HG02852 (cell line): ENCODE measurements at regions not wholly inside any gene's neighbourhood (a gene's known extent, or its start where the extent isn't known, plus 50 kb on each side); places are given as distances from the start of the nearest gene placed in this dataset.
"Not testable (repeated sequence)": the region's sequence is repeated elsewhere in the genome, so short reads cannot be mapped to it uniquely, and the experiment has no call there.

Experiments used
- ATAC-seq: cut with Tn5 transposase; IDR thresholded peaks from one replicate; pipeline ENCODE4 v1.9.1; 2021; ENCODE audit warnings: mild to moderate bottlenecking, moderate library complexity; ENCODE audit not compliant: unreplicated experiment

DNA sequence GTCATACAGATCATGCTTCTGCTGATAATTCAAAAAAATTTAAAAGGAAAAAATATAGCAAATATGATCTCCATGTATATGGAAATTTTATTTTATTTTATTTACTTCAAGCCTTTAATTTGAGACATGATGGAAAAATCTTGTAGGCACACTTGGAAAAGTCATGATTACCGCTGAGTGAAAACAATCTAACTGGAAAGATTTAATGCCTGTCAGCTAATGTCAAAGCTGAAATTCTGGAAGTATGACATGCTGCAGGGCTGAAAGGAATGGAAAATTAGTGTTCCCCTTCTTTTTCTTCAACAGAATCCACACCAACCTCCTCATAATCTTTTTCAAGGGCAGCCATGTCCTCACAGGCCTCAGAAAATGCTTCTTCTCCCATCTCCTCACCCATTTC lies 58.2 kb downstream of the RPRM start:
- no peak for ATAC-seq

DNA sequence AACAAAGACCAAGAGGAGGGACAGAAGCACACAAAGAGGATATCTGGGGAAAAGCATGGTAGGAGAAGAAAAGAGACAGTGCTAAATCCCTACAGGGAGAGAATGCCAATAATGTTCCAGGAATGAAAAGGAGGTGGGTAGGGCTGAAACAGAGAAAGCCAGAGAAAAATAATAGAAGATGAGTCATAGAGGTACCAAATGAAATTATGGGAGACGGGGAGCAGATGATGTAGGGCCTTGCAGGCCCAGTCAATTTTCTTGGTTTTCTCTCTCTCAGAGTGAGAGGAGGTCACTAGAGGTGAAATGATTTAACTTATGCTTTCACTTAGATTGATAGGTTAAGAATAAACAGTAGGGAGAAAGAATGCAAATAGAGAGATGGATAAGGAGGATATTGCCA lies 61.5 kb downstream of the RPRM start:
- ATAC-seq: no peak

DNA sequence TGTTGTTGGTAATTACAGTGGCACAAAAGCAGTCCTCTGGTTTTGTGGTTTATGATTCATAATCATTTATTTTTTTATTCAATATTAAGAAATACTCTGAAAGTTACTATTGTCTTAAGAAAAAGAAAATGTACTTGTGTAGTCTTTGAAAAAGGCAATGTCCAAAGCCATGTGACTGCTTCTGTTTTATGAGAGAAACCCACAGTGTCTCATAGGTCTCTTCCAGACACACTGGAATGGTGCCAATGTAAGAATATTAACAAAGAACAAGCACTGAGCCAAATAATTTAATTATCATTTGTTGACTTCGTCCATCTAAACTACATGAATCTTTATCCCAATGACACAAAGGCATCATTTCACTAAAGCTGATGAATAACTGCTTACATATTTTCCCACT lies 62.5 kb downstream of the RPRM start:
- ATAC-seq: no peak

DNA sequence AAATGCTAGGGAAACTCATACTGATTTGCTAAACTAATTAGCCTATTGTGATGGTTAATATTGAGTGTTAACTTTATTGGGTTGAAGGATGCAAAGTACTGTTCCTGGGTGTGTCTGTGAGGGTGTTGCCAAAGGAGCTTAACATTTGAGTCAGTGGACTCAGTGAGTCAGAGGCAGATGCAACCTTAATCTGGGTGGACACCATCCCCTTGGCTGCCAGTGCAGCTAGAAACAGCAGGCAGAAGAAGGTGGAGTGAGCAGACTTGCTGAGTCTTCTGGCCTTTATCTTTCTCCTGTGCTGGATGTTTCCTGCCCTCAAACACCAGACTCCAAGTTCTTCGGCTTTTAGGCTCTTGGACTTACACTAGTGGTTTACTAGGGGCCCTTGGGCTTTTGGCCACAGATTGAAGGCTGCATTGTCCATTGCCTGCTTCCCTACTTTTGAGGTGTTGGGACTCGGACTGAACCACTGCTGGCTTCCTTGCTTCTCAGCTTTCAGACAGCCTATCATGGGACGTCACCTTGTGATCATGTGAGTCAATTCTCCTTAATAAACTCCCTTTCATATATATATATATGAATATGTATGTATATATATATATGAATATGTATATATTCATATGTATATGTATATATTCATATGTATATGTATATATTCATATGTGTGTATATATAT lies 69.7 kb downstream of the RPRM start:
- ATAC-seq: no peak

DNA sequence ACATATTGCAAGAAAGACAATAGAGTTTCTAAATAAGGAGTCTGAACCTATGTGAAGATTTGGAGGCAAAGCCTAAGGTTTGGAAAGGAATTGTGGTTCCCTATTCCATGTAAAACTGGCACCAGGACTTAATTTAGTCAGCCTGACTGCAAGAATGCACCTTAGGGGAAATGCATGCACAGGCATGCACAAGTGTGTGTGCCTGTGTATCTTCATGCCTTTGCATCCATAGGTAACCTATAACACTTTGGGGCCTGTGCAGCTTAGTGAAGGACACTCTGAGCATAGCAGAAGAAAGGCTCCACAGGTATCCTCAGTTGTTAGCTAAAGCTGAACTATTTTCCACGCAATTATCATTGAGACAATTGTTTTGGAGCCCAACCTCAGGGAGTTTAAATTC lies 73.4 kb downstream of the RPRM start:
- no peak for ATAC-seq

DNA sequence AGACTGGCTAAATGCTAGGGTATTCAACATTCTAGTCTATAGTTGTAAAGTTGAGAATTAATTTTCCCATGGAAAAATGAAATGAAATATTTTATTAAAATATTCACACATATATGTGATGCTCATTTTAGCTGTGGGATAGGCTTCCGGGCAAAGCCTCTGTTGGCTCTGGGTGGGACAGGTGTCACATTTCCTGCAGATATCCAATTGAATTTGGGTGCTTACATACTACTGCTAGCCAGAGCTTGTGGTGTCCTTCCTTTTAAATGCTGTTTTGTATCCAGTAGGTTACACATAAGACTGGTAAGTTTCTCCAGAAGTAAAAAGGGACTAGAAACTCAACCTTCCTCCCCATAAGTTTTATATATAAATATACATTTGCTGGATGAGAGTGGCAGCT lies 73.8 kb downstream of the RPRM start:
- ATAC-seq: no peak

DNA sequence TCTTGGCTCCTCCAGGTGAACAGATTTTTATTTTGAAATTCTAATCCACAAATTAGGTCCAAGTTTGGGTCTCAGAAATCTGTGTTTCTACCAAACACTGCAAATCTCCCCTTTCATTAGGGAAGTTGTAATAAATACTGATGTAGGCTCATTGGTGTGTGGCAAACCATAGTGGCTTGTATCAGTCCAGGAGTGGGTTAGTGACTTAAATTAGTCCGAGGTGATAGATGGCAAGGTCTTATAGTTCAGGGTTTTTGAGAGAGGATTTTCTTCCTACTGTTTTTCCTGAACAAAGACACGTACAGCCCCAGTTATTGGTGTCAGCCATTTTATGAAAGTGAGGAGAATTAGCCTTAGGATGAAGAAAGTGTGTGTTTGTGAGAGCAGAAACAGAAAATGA lies 74.6 kb downstream of the RPRM start:
- no peak for ATAC-seq

DNA sequence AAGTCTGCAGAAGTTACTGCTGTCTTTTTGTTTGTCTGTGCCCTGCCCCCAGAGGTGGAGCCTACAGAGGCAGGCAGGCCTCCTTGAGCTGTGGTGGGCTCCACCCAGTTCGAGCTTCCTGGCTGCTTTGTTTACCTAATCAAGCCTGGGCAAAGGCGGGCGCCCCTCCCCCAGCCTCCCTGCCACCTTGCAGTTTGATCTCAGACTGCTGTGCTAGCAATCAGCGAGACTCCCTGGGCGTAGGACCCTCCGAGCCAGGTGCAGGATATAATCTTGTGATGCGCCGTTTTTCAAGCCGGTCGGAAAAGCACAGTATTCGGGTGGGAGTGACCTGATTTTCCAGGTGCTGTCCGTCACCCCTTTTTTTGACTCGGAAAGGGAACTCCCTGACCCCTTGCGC lies 75.2 kb downstream of the RPRM start:
- ATAC-seq: not testable (repeated sequence)

DNA sequence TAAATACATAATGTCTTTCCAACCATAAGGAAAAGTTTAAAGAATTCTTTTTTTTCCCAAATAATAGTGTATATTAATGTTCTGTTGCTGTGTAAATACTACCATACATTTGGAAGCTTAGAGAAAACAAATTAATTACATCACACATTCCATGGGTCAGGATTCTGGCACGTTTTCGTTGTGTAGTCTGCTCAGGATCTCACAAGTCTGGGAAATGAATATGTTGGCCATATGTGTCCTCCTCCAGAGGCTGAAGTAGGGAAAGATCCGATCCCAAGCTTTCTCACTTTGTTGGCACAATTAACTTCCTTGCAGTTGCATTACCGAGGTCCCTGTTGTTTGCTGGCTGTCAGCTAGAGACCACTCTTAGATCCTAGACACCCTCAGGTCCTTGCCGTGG lies 83.9 kb downstream of the RPRM start:
- no peak for ATAC-seq

DNA sequence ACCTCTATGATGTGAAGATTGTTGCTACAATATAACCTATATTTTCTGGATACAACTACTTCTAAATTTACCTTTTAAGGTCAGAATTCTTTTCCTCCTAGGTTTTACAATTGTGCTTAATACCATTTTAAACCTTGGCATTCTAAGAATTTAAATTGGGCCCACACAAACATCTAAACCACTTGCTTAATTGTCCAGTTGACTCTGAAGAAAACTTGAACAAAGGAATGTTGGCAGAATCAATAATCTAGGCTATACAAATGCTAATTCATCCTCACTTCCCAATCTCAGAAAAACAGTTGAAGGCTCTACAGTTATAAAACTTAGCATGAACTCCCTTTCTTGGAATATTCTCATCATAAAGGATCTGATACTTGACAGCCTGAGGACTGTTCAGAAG lies 84.3 kb downstream of the RPRM start:
- no peak for ATAC-seq

DNA sequence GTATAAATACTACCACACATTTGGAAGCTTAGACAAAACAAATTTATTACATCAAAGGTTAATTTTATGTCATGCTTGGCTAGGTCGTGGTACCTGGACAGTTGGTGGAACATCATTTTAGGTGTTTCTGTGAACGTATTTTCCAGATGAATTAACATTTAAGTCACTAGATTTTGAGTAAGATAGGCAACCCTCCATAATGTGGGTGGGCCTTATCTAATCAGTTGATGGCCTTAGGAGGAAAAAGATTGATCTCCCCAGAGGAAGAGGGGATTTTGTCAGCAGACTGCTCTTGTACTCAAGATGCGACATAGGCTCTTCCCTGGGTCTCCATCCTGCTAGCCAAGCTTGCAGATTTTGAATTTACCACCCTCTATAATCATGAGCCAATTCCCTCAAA lies 85.0 kb downstream of the RPRM start:
- no peak for ATAC-seq

DNA sequence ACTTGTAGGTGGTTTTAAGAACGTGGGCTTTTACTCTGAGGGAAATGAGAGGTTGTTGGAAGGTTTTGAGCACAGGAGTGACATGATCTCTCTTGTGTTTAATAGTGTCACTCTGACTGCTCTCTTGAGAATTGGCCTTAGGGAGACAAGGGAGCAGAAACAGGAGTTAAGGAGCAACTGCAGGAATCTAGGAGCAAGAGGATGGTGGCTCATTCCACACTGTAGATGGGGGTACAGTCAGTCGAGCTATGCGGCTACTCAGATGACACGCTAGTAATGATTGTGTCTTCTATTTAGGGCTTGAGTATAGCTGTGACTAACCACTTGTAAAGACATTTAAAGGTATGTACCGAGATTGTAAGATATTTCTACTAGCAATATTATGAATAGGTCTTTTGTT lies 87.4 kb downstream of the RPRM start:
- ATAC-seq: no peak

DNA sequence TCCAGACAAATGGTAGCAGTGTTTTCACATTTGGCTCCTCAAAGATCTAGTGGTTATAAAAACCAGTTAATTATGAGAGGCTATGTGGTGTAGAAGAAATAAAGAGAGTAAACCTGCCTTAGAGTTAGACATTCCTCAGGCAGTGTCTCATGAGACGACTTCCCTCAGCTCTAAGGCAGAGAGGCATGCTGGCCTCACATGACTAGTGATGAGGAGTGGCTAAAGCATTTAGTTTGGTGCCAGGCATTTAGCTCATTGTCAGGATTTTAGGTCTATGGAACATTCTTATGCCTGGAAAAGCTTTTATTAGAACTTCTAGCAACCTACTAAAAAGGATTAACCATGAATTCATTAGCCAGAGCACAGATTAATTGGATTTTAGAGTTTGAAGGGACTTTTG lies 90.3 kb downstream of the RPRM start:
- ATAC-seq: no peak

DNA sequence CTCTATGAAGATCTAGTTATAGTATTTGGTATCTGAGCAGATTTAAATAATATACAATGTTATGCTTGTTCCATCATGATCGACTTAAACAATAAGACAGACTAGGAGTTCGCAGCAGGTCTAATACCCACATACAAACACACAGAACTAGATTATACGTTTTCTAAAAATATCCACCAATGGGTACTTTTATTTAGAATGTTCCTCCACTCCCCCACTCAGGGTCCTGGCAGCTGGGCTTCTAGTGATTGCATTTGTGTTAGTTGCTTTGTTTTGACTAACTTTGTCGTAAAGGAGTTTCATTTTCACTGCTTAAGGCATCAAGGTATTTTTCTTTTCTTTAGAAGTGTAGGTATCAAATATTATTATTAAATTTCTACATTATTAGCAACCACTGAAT lies 91.4 kb downstream of the RPRM start:
- no peak for ATAC-seq

DNA sequence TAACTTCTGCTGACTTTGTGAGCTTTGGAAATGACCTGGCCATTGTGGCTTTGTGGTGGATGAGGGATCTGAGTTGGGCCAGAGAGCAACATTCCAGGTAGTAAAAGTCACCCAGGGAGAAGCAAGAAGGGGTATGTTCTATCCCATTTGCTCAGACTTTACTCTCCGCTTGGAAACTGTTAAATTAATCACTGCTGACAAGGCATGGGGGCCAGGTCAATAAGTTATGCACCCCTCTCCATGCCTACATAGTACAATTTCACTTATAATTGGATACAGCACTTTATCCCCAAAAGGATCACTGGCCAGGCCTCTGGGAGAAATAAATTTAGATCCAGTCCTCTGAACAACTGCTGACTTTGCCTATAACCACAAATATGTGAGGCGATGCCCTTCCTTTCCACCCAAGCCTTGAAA lies 92.1 kb downstream of the RPRM start:
- ATAC-seq: no peak

DNA sequence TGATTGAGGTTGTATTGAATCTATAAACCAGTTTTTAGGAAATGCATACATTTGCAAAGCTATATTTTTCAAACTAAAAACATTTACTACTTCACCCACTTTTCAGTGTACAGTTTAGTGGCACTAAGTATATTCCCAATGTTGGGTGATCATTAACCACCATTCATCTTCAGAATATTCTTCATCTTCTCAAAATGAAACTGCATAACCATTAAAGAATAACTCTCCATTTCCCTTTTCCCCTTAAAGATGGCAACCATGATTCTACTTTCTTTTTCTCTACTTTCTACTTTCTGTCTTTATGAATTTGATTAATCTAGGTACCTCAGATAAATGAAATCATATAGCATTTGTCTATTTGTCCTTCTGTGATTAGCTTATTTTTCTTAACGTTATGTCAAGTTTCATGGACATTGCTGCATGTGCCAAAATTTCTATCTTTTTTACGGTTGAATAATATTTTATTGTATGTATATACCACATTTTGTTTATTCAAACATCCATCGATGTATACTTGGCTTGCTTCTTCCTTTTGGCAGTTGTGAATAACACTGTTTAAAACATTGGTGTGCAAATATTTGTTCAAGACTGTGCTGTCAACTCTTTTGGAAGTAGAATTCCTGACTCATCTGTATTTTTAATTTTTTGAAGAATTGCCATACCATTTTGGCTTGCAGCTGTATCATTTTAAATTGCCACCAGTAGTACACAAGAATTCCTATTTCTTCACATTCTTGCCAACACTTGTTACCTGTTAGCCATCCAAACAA lies 104.9 kb downstream of the RPRM start:
- ATAC-seq: no peak

DNA sequence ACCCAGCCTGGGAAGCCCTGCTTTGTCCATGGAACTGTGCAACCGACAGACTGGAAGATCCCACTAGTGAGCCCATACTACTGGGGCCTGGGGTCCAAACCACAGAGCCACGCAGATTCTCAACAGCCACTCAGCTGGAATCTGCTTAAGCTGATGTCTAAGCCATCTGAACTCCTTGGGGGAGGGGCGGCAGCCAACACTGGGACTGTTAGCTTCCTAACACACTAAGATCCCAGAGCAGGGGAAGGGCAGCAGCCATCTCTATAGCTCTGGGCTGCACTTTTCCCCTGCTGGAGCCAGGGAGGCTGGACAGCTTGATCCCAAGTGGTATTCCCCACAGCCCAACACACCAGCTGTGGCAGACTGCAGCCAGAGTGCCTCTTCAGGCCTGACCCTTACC lies 118.3 kb downstream of the RPRM start:
- no peak for ATAC-seq

DNA sequence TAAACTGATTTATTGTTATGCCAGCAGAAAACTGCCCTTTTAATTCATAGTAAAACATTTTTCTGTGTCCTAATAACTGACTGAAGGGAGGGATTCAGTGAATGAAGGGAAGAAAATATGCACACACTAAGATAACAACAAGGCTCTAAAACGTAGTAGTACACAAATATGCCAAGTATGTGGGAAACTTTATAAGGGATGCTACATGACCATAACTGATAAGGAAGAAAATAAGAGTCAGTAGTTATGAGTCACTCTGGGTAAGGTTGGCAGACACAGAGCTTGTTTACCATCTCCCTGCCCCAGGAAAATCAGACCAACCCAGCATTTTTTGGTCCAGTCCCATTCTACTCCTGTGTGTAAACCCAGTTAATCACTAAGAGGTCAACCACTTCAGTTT lies 124.2 kb downstream of the RPRM start:
- ATAC-seq: no peak

DNA sequence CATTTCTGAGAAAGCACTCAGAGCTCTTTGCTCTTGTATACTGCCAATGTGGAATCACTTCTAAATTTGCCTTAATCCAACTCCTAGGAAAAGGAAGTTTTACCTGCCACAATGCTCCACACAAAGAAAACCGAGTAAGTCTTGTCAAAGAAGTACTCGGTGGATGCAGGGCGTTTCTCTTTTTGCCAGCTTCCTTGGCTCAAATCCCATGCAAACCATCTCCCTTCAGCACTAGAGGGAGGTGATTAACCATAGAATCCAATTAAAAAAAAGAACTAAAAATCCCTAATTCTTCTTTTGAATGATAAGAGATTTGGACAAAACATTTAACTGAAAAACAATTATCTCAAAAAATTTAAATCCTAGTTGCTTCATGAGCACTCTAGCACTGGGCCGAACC lies 129.0 kb downstream of the RPRM start:
- ATAC-seq: no peak

DNA sequence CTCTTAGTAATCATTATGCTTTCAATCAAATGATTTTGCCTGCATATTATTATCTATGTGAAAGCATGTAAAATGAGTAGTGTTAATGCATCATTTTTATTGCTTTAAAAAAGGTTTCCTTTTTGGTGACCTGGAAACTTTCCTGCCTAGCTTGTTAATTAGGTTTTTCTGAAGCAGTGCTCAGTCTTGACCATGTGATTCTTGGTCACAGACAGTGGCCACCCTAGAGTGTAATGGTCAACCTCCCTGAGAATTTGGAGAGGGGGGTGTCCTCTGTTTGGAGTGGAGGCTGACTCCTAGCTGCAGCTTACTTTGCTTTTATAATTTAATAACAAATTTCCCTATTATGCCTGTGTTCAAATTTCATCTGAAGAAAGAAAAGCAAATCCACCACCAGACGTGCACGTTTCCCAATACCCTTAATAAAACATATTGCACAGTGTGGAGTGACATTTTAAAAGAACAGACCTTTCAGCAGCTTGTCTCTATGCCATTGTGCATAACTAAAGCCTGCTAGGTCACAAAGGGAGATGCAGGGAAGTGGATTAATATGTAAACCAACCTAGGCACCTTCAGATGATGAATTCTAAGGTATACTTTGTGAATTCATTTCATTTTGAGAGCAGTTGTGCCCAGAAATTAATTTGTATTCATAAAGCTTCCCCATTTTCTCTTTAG lies 130.6 kb downstream of the RPRM start:
- ATAC-seq: no peak

DNA sequence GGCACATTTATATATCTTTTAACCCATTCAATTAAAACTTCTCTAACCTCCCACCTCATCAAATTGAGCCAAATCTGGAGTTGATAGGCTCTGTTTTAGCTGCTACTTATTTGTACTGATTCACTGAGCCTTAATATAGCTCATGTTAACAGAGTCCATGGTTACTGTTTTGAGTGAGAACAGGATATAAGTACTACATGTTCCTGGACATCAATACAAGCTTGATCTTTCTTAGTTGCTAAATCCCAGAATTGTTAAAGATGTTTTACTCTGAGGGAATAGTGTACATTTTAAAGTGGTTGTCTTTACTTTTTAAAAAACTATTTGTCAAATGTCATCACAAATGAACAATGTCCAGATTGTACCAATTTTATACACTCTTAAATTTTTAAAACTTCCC lies 157.7 kb downstream of the RPRM start:
- ATAC-seq: no peak

DNA sequence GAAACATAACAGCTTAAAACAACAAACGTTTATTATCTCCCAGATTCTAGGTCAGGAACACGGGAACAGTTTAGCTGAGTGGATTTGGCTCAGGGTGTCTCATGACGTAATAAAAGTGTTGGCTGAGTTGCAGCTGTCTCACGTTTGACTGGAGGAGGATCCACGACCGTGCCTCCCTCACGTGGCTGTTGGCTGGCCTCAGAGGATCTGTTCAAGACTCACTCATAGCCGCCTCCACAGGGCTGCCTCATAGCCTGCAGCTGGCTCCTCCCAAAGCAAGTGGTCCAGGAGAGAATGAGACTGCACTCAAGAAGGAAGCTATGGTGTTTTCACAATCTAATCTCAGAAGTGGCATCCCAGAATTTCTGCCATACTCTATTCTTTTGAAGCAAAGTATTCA lies 167.1 kb downstream of the RPRM start:
- ATAC-seq: no peak
